Natural killer cell treated with Interleukin-12 subunit alpha and Interleukin-12 subunit beta and Interleukin-15 and Interleukin-18, amount 100 ng/mL, for 72 hours (primary cell): ENCODE measurements at regions not wholly inside any gene's neighbourhood (a gene's known extent, or its start where the extent isn't known, plus 50 kb on each side); places are given as distances from the start of the nearest gene placed in this dataset.

ENCODE experiments used
- ATAC-seq, 2 donors: fragments of 150-1000 bp; cut with Tn5 transposase in 1 of 2; sonication (Bioruptor Pico), chemical (Tn5 transposase) in 1 of 2; 2 replicates each; pipeline ENCODE4 v1.10.0; 2021
- DNase-seq: peaks from one replicate; pipeline ENCODE4 v3.0.0; 2022; ENCODE audit warnings: low spot score
- H3K27ac Mint-ChIP-seq, 2 donors: 1 replicate in 1 of 2; 2 replicates in 1 of 2; pipeline ENCODE4 v1.8.0; 2022; ENCODE audit warnings: mixed read lengths in 2 of 2, mild to moderate bottlenecking in 1 of 2, moderate library complexity in 1 of 2
- H3K27me3 Mint-ChIP-seq, 2 donors: 1 replicate in 1 of 2; 2 replicates in 1 of 2; pipeline ENCODE4 v1.8.0; 2022; ENCODE audit warnings: mixed read lengths in 2 of 2
- H3K36me3 Mint-ChIP-seq: one replicate; pipeline ENCODE4 v1.8.0; 2022; ENCODE audit warnings: mixed read lengths
- H3K4me1 Mint-ChIP-seq, 2 donors: 1 replicate in 1 of 2; 2 replicates in 1 of 2; pipeline ENCODE4 v1.8.0; 2022; ENCODE audit warnings: low read depth in 2 of 2, mixed read lengths in 2 of 2, mild to moderate bottlenecking in 1 of 2
- H3K4me3 Mint-ChIP-seq: one replicate; pipeline ENCODE4 v1.8.0; 2022; ENCODE audit warnings: mixed read lengths
- H3K9me3 Mint-ChIP-seq: 2 replicates; pipeline ENCODE4 v1.8.0; 2022; ENCODE audit warnings: mixed read lengths

DNA sequence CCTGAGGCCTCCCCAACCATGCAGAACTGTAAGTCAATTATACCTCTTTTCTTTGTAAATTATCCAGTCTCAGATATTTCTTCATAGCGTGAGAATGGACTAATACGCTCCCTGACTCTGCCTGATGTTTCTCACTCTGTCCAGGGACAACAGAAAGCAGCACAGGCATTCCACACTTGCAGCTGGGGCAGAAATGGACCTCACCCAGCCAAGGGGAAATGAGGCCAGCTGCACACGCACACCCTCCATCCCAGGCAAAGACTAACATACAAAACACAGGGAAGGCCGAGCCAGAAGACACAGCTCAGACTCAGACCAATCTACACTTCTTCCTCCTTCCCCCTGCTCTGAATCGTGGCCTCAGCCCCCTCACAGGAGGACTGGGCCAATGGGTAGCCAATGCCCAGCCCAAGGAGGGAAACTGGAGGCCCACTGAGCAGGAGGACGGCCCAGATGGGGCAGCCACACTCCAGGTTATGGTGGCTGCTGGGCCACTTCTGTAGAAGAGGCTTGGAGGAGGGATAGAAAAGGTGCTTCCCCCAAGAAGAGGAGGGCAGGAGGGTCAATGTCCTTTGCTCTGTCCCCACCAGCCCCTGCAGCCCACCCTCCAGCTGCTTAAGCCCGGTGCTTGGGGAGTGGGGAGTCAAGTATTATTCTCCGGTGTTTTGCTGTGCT, 228.4 kb downstream of the NPHP4 start:
- Mint-ChIP-seq H3K4me1 (no peaks in the 10 kb centered on the region), H3K9me3 (no peaks in the 10 kb centered on the region), H3K36me3 (no peaks in the 10 kb centered on the region), H3K27ac (no peak overlapping the region), H3K4me3 (no peak overlapping the region), H3K27me3 (peaks cover 21 to 29% of the 10 kb centered on the region in 2 donors)
- ATAC-seq: peak in 1 of 2 donors; percentile 25
- DNase-seq: peak; percentile 18

GRCh38 chr1:5758859-5759578, 233.2 kb downstream of the NPHP4 start:
- no peaks in the 10 kb centered on the region for H3K4me1 Mint-ChIP-seq
- no peak for DNase-seq
- H3K36me3 Mint-ChIP-seq: no peaks in the 10 kb centered on the region
- H3K9me3 Mint-ChIP-seq: no peaks in the 10 kb centered on the region
- H3K4me3 Mint-ChIP-seq: no peak overlapping the region
- peak in 1 of 2 donors; percentile 54 for ATAC-seq
- no peak overlapping the region for H3K27ac Mint-ChIP-seq
- H3K27me3 Mint-ChIP-seq: peaks cover 16 to 21% of the 10 kb centered on the region in 2 donors

DNA sequence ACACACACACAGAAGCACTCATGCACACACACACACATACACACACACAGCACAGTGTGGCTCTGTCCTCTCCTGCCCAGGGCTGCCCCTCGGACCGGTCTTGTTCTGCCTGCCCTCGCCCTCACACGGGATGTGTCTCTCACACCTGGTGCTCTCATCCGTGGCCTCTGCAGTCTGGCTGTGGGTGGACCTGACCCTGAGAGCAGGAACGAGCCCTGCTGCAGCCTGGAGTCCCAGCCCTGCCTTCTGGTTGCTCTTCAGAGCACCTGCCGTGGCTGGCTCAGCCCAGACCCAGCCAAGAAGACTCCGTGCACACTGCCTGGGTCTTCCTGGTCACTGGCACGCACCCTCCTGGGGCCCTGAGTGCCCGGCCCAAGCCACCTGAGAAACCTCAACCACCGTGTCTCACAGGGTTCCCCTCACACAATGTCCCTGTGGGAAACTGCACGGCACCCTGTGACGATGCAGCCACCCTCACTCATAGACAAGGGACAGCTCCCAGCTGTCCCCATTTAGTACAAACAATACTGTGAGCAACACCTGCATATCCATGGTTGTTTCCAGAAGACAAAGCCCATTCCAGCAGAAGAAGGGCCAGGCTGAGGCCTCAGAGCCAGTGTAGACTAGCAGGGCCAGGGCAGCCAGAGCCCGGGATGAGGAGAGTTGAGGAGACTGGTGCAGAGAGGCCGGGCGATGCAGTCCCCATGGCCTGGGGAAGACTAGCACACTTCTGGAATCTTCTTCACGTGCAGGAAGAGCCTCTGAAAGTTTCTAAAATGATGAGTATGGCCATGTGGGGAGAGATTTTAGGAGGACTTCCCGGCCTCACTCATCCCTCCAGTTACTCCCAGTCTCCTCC, 234.0 kb downstream of the NPHP4 start:
- Mint-ChIP-seq H3K36me3 (no peaks in the 10 kb centered on the region), H3K27ac (no peak overlapping the region), H3K27me3 (peaks cover 11 to 13% of the 10 kb centered on the region in 2 donors), H3K4me1 (no peaks in the 10 kb centered on the region), H3K4me3 (no peak overlapping the region), H3K9me3 (no peaks in the 10 kb centered on the region)
- DNase-seq: peak; percentile 38
- peak in 1 of 2 donors; percentile 37 for ATAC-seq

- Mint-ChIP-seq H3K4me3 (no peak overlapping the region), H3K27ac (no peak overlapping the region), H3K4me1 (no peaks in the 10 kb centered on the region), H3K9me3 (no peaks in the 10 kb centered on the region), H3K36me3 (no peaks in the 10 kb centered on the region), H3K27me3 (peaks cover 11% of the 10 kb centered on the region in 2 donors)
- peak; percentile 10 for DNase-seq
- ATAC-seq: no peak
Observed at GRCh38 chr1:5757187-5757805, 234.9 kb downstream of the NPHP4 start.

GRCh38 chr1:5756434-5757186, 235.6 kb downstream of the NPHP4 start:
- Mint-ChIP-seq H3K9me3 (no peaks in the 10 kb centered on the region), H3K27ac (no peak overlapping the region), H3K4me1 (no peaks in the 10 kb centered on the region), H3K27me3 (peaks cover 6 to 9% of the 10 kb centered on the region in 2 donors), H3K36me3 (no peaks in the 10 kb centered on the region), H3K4me3 (no peak overlapping the region)
- no peak for ATAC-seq
- DNase-seq: peak; percentile 29

DNA sequence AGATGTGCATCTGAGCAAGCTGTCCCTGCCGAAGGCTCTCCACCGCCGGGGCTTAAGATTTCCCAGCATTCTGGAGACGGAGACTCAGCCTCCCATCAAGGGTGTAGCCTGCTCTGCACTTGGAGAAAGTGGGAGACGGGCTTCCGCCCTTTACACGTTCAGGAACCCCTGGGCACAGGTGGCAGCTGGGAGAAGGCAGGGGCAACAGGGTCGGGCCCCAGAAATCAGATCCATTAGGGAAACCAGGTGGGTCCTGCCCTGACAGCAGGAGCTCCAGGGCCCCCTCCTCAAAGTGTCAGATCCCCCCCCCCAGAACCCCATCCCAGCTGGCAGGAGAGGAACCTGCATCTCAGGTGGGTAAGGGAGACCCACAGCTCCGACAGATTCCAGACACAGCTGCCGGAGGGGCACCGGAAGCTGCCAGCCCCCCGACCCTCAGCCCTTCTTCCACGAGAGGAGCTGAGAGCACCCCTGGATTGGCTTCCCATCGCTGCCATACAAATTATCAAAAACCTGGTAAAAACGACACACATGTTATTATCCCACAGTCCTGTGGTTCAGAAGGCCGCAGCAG, 236.6 kb downstream of the NPHP4 start:
- peak; percentile 48 for DNase-seq
- Mint-ChIP-seq H3K27ac (no peak overlapping the region), H3K27me3 (peaks cover 4 to 9% of the 10 kb centered on the region in 2 donors), H3K9me3 (no peaks in the 10 kb centered on the region), H3K36me3 (no peaks in the 10 kb centered on the region), H3K4me1 (no peaks in the 10 kb centered on the region), H3K4me3 (no peak overlapping the region)
- ATAC-seq: no peak

- DNase-seq: peak; percentile 45
- no peaks in the 10 kb centered on the region for H3K4me1 Mint-ChIP-seq
- no peak for ATAC-seq
- no peak overlapping the region for H3K4me3 Mint-ChIP-seq
- H3K36me3 Mint-ChIP-seq: no peaks in the 10 kb centered on the region
- no peaks in the 10 kb centered on the region for H3K9me3 Mint-ChIP-seq
- H3K27ac Mint-ChIP-seq: no peak overlapping the region
- peaks cover 3 to 7% of the 10 kb centered on the region in 2 donors for H3K27me3 Mint-ChIP-seq
Observed at GRCh38 chr1:5754817-5755551, 237.2 kb downstream of the NPHP4 start.

DNA sequence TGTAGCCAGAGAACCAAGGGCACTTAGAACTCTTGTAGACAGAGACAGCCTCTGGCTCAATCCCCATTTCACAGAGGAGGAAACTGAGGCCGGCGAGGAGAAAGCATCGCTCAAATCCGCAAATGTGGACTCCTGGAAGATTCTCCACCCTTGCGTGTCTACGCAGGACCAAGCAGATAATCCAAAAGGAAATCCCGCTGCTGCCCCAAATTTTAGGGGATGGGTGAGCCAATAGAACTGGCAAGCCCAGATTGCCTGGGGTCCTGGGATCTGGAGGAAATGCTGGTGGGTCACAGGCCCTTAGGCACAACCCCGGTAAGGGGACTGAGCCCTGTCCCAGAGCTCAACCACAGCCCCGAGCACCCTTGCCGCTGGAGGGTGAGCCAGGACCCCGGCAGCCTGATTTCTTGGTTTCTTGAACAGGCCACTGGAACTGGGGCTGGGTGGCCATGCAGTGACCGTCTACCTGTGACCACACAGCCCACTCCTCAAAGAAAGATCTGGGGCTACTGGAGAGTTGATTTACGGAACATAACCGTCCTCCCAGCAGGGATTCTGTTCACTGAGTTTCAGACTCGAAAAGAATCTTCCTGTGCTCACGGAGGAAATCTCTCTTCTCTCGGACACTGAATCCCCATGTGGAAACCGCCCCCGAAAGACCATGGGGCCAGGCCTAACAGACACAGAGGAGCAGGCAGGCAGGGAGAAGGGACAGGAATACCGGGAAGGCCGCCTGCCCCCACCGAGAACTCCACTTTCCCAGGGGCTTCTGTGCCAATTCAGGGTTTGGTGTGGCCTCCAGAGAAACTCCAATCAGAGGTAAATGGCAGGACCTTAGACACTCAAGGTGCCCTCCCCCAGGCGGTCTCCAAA, 238.4 kb downstream of the NPHP4 start:
- DNase-seq: peak; percentile 50
- no peak overlapping the region for H3K27ac Mint-ChIP-seq
- no peak overlapping the region for H3K4me3 Mint-ChIP-seq
- no peak for ATAC-seq
- no peaks in the 10 kb centered on the region for H3K4me1 Mint-ChIP-seq
- H3K36me3 Mint-ChIP-seq: no peaks in the 10 kb centered on the region
- no peaks in the 10 kb centered on the region for H3K9me3 Mint-ChIP-seq
- peaks cover 12 to 13% of the 10 kb centered on the region in 2 donors for H3K27me3 Mint-ChIP-seq

DNA sequence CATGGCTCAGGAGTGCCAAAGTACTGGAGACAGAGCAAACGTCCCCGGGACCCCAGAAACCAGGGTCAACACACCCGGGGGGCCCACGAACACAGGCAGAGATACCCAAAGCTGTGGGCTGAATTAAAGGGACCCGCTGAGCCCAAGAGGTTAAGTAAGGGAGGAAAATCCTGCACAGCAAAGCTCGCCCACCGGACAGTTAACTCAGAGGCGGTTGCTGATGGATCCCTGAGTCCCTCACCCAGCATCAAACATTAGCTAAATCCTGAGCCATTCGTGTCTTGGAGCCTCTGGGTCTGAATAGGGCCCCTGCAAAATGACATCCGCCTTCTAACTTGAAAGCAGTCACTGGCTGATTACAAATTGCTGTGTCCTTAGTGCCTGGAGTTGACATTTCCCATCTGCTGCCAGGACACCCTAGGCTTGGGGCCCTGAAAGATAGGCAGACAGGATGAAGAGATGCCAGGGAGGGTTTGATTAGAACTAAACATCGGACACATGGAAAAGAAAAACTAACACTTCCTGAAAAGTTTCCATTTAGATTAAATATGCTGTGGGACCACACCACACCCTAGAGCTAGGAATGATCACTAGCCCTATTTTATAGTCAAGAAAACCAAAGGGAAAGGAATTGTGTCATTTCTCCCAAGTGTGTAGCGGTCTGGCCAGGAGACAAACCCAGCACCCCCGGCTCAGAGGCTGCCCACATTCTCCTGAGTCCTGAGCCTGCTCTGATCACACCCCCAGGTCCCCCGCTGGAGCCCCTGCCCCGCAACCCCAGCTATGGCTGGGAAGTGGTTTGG, 239.3 kb downstream of the NPHP4 start:
- H3K9me3 Mint-ChIP-seq: no peaks in the 10 kb centered on the region
- H3K4me1 Mint-ChIP-seq: no peaks in the 10 kb centered on the region
- no peak overlapping the region for H3K27ac Mint-ChIP-seq
- ATAC-seq (no peak), DNase-seq (peak; percentile 16)
- H3K27me3 Mint-ChIP-seq: peaks cover 10 to 13% of the 10 kb centered on the region in 2 donors
- H3K4me3 Mint-ChIP-seq: no peak overlapping the region
- H3K36me3 Mint-ChIP-seq: no peaks in the 10 kb centered on the region

GRCh38 chr1:5751833-5752745, 240.1 kb downstream of the NPHP4 start:
- no peaks in the 10 kb centered on the region for H3K4me1 Mint-ChIP-seq
- peaks cover 8 to 13% of the 10 kb centered on the region in 2 donors for H3K27me3 Mint-ChIP-seq
- H3K36me3 Mint-ChIP-seq: no peaks in the 10 kb centered on the region
- H3K4me3 Mint-ChIP-seq: no peak overlapping the region
- DNase-seq: no peak
- no peaks in the 10 kb centered on the region for H3K9me3 Mint-ChIP-seq
- no peak overlapping the region for H3K27ac Mint-ChIP-seq
- ATAC-seq: no peak
